ENCODE measurements at regions not wholly inside any gene's neighbourhood (a gene's known extent, or its start where the extent isn't known, plus 50 kb on each side); places are given as distances from the start of the nearest gene placed in this dataset.

DNA sequence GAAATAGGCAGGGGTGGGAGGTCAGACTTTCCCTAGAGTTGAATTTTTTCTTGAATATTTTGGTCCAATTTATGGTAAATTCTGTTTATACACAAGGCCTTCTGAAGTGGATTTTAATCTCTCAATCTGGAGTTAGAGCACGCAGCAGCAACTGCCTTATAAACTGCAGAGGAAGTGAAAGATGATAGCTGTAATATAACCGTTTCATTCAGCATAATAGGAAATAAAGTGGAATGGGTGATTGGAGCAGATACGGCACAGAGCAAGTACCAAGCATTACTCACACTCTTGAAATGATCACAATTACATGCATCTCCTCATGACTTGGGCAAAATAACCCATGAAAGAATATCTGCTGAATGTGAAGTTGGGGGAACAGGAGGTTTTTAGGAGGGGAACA is 106.8 kb downstream of the ARRDC4 start:
- TF ChIP-seq CTCF (IDR thresholded peaks at IDR 0.05; ENCODE audit: low read depth, low read length), result no peak
- no peaks in the 10 kb centered on the region for H3K4me1 ChIP-seq
- no peaks in the 10 kb centered on the region for H3K27me3 ChIP-seq
- no peak overlapping the region for H3K4me3 ChIP-seq (ENCODE audit: low read depth, low read length)
- no peaks in the 10 kb centered on the region for H3K36me3 ChIP-seq
- no peaks in the 10 kb centered on the region for H3K9me3 ChIP-seq
- DNase-seq, result no peak

DNA sequence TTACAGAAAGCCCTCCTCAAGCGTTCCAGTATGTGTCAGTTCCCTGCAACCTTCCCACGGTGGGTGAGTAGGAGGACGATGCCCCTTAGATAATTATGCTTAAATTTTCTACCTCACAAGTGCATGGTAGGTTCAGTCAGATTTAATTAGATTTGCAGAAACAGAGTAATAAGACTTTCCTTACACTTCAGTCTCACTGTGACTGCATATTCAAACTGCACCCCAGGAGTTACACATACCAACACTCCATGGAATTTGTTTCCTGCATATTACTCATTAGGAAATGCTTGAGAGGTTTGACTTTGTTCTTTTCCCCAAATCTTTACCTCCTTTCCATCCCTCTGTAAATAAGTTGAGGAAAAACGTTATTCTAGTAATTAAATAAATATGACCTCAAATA is 108.8 kb downstream of the ARRDC4 start:
- no peak for TF ChIP-seq CTCF (IDR thresholded peaks at IDR 0.05; ENCODE audit: low read depth, low read length)
- no peaks in the 10 kb centered on the region for H3K27me3 ChIP-seq
- no peak for DNase-seq

DNA sequence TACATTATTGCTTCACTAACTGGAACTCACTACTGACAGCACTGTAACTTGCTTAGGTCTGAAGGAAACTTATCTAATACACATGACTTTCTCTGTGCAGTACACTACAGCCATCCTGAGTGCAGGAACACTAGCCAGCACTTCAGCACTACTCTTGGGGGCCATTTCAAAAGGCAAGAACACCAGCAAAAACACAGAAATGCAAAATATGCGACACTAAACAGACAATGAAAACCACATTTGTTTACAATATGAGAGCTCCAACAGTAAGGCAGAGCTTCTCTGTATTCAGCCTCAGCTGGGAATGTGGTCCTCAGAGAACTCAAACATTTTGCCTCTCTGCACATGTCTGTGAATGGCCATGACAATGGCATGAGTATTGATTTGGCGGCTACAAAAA is 109.6 kb downstream of the ARRDC4 start:
- no peak for TF ChIP-seq CTCF (IDR thresholded peaks at IDR 0.05; ENCODE audit: low read depth, low read length)
- Histone ChIP-seq H3K9me3 (no peaks in the 10 kb centered on the region), H3K4me1 (no peaks in the 10 kb centered on the region), H3K36me3 (no peaks in the 10 kb centered on the region), H3K27me3 (no peaks in the 10 kb centered on the region), H3K4me3 (ENCODE audit: low read depth, low read length) (no peak overlapping the region)
- no peak for DNase-seq

More for the DNA sequence above, 108.8 kb downstream of the ARRDC4 start:
- Histone ChIP-seq H3K4me1 (no peaks in the 10 kb centered on the region), H3K4me3 (ENCODE audit: low read depth, low read length) (no peak overlapping the region), H3K9me3 (no peaks in the 10 kb centered on the region), H3K36me3 (no peaks in the 10 kb centered on the region)

DNA sequence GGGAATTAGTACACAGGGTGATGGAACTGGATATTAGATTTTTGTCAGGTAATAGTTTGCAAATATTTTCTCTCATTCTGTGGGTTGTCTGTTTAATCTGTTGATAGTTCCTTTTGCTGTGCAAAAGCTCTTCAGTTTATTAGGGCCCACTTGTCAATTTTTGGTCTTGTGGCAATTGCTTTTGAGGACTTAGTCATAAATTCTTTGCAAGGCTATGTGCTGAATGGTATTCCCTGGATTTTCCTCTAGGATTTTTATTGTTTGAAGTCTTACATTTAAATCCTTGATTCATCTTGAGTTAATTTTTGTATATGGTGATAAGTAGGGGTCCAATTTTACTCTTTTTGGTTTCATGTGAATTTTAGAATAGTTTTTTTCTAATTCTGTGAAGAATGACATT is 111.3 kb downstream of the ARRDC4 start:
- Histone ChIP-seq H3K27me3 (no peaks in the 10 kb centered on the region), H3K4me3 (ENCODE audit: low read depth, low read length) (no peak overlapping the region), H3K4me1 (no peaks in the 10 kb centered on the region), H3K9me3 (no peaks in the 10 kb centered on the region), H3K36me3 (no peaks in the 10 kb centered on the region)
- TF ChIP-seq CTCF (IDR thresholded peaks at IDR 0.05; ENCODE audit: low read depth, low read length), result no peak
- no peak for DNase-seq

- Histone ChIP-seq H3K9me3 (no peaks in the 10 kb centered on the region), H3K36me3 (no peaks in the 10 kb centered on the region), H3K4me3 (ENCODE audit: low read depth, low read length) (no peak overlapping the region), H3K27me3 (no peaks in the 10 kb centered on the region), H3K4me1 (no peaks in the 10 kb centered on the region)
- DNase-seq, result no peak
- TF ChIP-seq CTCF (IDR thresholded peaks at IDR 0.05; ENCODE audit: low read depth, low read length), result no peak
Measured at GRCh38 chr15:98075441-98075840, 114.9 kb downstream of the ARRDC4 start.

DNA sequence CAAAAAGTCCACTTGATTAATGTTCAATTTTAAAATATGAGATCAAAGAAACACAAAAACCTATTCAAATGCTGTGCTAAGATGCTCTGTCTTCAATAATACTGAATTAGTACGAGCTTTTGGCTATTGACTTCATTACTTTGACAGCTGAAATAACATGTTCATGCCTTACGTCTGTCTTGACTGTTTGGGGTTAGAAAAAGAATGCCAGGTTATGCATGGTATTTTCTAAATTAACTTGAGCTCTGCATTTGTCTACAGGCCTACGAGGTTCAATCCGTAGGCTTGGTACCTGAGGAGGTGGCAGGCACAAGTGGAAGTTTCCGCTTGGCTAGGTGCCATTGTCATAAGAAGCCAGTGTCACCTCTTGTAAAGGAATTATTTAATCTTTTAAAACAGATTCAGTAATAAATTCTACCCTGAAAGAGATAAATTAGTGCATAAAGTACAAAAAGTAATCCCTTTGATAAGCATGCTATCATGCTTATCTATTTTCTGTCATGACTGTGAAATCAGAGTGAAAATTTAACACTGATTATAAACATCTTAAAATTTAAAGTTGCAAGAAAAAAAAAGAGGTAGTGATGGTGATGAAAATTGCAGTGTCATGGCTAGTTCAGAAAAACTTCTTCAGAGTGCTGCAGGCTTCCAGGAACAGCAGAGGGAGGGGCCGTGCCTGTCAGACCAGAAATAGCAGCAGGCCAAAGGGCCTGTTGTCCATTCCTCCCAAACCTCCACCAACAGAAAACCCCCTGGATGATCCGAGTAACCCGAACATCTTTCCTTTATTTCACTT is 115.7 kb downstream of the ARRDC4 start:
- no peak overlapping the region for H3K4me3 ChIP-seq (ENCODE audit: low read depth, low read length)
- H3K9me3 ChIP-seq, result no peaks in the 10 kb centered on the region
- DNase-seq, result no peak
- H3K4me1 ChIP-seq, result no peaks in the 10 kb centered on the region
- H3K27me3 ChIP-seq, result no peaks in the 10 kb centered on the region
- no peaks in the 10 kb centered on the region for H3K36me3 ChIP-seq
- no peak for TF ChIP-seq CTCF (IDR thresholded peaks at IDR 0.05; ENCODE audit: low read depth, low read length)

All from BE2C (cell line).